ENCODE measurements at regions not wholly inside any gene's neighbourhood (a gene's known extent, or its start where the extent isn't known, plus 50 kb on each side); places are given as distances from the start of the nearest gene placed in this dataset.

DNA sequence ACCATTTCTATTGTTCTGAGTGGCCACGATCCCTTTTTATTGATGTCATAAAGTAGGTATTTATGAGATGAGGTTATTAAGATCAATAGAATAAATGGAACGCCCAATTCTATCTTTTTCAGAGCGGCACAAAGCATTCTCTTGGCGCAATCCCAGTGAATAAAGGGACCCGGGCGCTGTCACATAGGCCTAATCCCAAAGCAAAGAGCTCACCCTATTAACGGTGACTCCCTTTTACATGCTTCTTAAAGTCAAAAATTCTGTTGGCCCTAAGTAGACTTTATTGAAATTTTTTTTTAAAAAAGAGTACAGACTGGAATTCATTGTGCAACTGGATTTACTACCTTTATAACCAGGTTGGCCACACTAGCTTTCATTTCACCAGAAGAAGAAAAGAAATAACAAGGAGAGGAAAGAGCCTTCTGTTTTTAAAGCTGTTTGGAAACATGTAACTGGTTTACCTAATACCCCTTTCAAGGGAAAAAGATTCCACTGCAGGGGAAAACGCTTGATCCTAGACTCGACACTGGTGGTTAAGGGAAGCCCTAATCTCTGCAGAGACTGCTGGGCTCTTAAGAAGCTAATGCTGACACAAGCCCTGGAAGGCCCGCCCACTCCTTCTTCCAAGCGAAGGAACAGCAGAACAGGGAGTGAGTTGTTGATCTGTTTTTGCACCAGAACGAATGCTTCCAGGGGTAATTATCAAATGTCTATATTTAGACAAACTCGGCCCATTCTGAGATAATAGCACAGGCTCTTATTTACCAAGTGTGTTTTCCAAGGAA lies 381.2 kb downstream of the BCL11B start:
- Histone ChIP-seq H3K36me3 (ENCODE audit: low read depth) (no peaks in the 10 kb centered on the region), H3F3A (ENCODE audit: insufficient read depth) (no peaks in the 10 kb centered on the region), H3K9ac (no peak overlapping the region), H3K4me3 (no peak overlapping the region), H3K27me3 (replicated peaks; ENCODE audit: insufficient read depth) (no peaks in the 10 kb centered on the region), H2AFZ (no peak overlapping the region), H3K79me2 (ENCODE audit: insufficient read depth) (no peaks in the 10 kb centered on the region), H3K4me1 (ENCODE audit: insufficient read depth) (no peaks in the 10 kb centered on the region), H4K20me1 (ENCODE audit: insufficient read depth) (no peaks in the 10 kb centered on the region), H3K9me3 (ENCODE audit: low read depth) (no peaks in the 10 kb centered on the region), H3K4me2 (ENCODE audit: unreplicated experiment) (no peak overlapping the region), H3K27ac (no peak overlapping the region), H3K9me2 (ENCODE audit: insufficient read depth) (no peaks in the 10 kb centered on the region)
- DNase-seq: no peak
- in situ Hi-C loops (cut with MboI): no loop called here
- TF ChIP-seq EZH2 (IDR thresholded peaks at IDR 0.05; ENCODE audit: insufficient read depth, poor library complexity, severe bottlenecking) (no peak), EZH2phosphoT487 (IDR thresholded peaks at IDR 0.05; ENCODE audit: insufficient read depth, low read depth) (no peak)
- 38 to 46% methylated on average over 13 of the region's 13 CpGs for WGBS, 2 experiments (ENCODE audit: low coverage in 1 of 2, low lambda C conversion rate in 2 of 2, missing lambda C conversion rate in 2 of 2)

DNA sequence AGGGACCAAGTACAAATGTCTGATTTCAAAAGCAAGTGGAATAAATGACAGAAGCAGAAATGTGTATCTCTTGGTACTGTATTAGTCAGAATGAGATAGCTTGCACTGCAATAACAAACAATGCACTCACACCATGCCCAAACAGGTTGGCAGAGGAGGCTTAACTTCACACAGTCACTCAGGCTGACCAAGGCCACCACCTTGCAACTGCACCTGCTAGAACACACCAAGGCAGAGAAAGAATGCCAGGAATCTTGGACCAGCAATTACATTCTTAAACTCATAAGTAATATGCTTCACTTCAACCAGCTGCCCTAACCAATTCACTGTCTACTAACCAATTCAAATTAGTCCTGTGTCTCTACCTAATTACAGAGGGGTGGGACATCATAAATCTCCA lies 378.3 kb downstream of the BCL11B start:
- no peaks in the 10 kb centered on the region for H3K4me1 ChIP-seq (ENCODE audit: insufficient read depth)
- no peaks in the 10 kb centered on the region for H4K20me1 ChIP-seq (ENCODE audit: insufficient read depth)
- no peaks in the 10 kb centered on the region for H3K79me2 ChIP-seq (ENCODE audit: insufficient read depth)
- no peaks in the 10 kb centered on the region for H3K9me2 ChIP-seq (ENCODE audit: insufficient read depth)
- in situ Hi-C loops (cut with MboI): no loop called here
- H3K9ac ChIP-seq: no peak overlapping the region
- H3K27me3 ChIP-seq (replicated peaks; ENCODE audit: insufficient read depth): no peaks in the 10 kb centered on the region
- H3K4me2 ChIP-seq (ENCODE audit: unreplicated experiment): no peak overlapping the region
- H3F3A ChIP-seq (ENCODE audit: insufficient read depth): no peaks in the 10 kb centered on the region
- TF ChIP-seq EZH2phosphoT487 (IDR thresholded peaks at IDR 0.05; ENCODE audit: insufficient read depth, low read depth): no peak
- no peak for TF ChIP-seq EZH2 (IDR thresholded peaks at IDR 0.05; ENCODE audit: insufficient read depth, poor library complexity, severe bottlenecking)
- H2AFZ ChIP-seq: no peak overlapping the region
- no peak overlapping the region for H3K4me3 ChIP-seq
- DNase-seq: no peak
- H3K9me3 ChIP-seq (ENCODE audit: low read depth): no peaks in the 10 kb centered on the region
- no peaks in the 10 kb centered on the region for H3K36me3 ChIP-seq (ENCODE audit: low read depth)
- no peak overlapping the region for H3K27ac ChIP-seq

DNA sequence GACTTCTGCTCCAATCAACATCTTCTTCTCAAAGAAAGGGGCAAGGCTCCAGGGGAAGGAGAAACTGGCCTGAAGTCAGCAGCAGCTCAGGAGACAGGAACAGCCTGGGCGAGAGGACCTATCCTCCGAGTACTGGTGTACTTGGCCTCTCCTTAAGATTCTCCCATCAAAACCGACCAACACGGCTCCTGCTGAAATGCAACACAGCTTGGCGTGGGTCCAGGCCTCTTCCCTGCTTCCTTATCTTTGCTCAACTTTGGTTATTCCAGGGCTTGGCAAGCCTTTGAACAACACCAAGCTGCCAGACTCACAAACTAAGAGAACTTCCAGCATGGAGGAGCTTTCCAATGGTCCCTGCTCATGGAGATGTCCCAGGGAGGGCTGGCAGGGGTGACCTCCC lies 377.4 kb downstream of the BCL11B start:
- TF ChIP-seq EZH2 (IDR thresholded peaks at IDR 0.05; ENCODE audit: insufficient read depth, poor library complexity, severe bottlenecking) (no peak), EZH2phosphoT487 (IDR thresholded peaks at IDR 0.05; ENCODE audit: insufficient read depth, low read depth) (no peak)
- H3F3A ChIP-seq (ENCODE audit: insufficient read depth): no peaks in the 10 kb centered on the region

DNA sequence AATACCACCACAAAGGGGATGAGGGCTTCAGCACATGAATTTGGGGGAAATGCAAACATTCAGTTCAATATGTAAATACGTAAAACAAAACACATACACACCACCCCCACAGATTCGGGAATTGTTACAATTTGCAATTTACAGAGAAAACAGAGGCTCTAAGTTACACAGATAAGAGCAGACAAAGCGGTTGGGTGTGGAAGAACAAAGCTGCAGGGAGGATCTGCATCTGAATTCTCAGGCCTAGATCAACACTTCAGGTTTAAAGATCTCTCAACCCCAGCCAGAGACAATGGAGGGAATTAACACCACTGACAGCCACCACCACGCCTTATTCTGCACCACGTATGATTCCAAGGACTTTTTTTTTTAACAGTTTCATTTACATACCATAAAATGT lies 375.5 kb downstream of the BCL11B start:
- TF ChIP-seq EZH2phosphoT487 (IDR thresholded peaks at IDR 0.05; ENCODE audit: insufficient read depth, low read depth): no peak
- no peak for TF ChIP-seq EZH2 (IDR thresholded peaks at IDR 0.05; ENCODE audit: insufficient read depth, poor library complexity, severe bottlenecking)
- no peak overlapping the region for H3K9ac ChIP-seq
- no peaks in the 10 kb centered on the region for H3K27me3 ChIP-seq (replicated peaks; ENCODE audit: insufficient read depth)
- in situ Hi-C loops (cut with MboI): no loop called here
- H3K9me3 ChIP-seq (ENCODE audit: low read depth): no peaks in the 10 kb centered on the region
- H3F3A ChIP-seq (ENCODE audit: insufficient read depth): no peaks in the 10 kb centered on the region
- DNase-seq: no peak
- no peaks in the 10 kb centered on the region for H3K9me2 ChIP-seq (ENCODE audit: insufficient read depth)
- H3K27ac ChIP-seq: no peak overlapping the region
- no peak overlapping the region for H2AFZ ChIP-seq
- H4K20me1 ChIP-seq (ENCODE audit: insufficient read depth): no peaks in the 10 kb centered on the region
- no peaks in the 10 kb centered on the region for H3K36me3 ChIP-seq (ENCODE audit: low read depth)
- H3K79me2 ChIP-seq (ENCODE audit: insufficient read depth): no peaks in the 10 kb centered on the region
- no peak overlapping the region for H3K4me2 ChIP-seq (ENCODE audit: unreplicated experiment)
- H3K4me3 ChIP-seq: no peak overlapping the region
- WGBS, 2 experiments (ENCODE audit: low coverage in 1 of 2, low lambda C conversion rate in 2 of 2, missing lambda C conversion rate in 2 of 2): 40 to 53% methylated on average over 5 of the region's 5 CpGs
- H3K4me1 ChIP-seq (ENCODE audit: insufficient read depth): no peaks in the 10 kb centered on the region

More for the DNA sequence above, 377.4 kb downstream of the BCL11B start:
- no peak overlapping the region for H3K27ac ChIP-seq
- no peak overlapping the region for H3K9ac ChIP-seq
- no peak overlapping the region for H2AFZ ChIP-seq
- H4K20me1 ChIP-seq (ENCODE audit: insufficient read depth): no peaks in the 10 kb centered on the region
- no peaks in the 10 kb centered on the region for H3K79me2 ChIP-seq (ENCODE audit: insufficient read depth)
- no peaks in the 10 kb centered on the region for H3K4me1 ChIP-seq (ENCODE audit: insufficient read depth)
- no peak for DNase-seq
- H3K4me3 ChIP-seq: no peak overlapping the region
- WGBS, 2 experiments (ENCODE audit: low coverage in 1 of 2, low lambda C conversion rate in 2 of 2, missing lambda C conversion rate in 2 of 2): 30 to 48% methylated on average over 5 of the region's 5 CpGs
- in situ Hi-C loops (cut with MboI): no loop called here
- H3K9me2 ChIP-seq (ENCODE audit: insufficient read depth): no peaks in the 10 kb centered on the region
- H3K27me3 ChIP-seq (replicated peaks; ENCODE audit: insufficient read depth): no peaks in the 10 kb centered on the region
- H3K4me2 ChIP-seq (ENCODE audit: unreplicated experiment): no peak overlapping the region
- no peaks in the 10 kb centered on the region for H3K9me3 ChIP-seq (ENCODE audit: low read depth)
- H3K36me3 ChIP-seq (ENCODE audit: low read depth): no peaks in the 10 kb centered on the region

All from GM23248 (cell line).